ENCODE measurements at regions not wholly inside any gene's neighbourhood (a gene's known extent, or its start where the extent isn't known, plus 50 kb on each side); places are given as distances from the start of the nearest gene placed in this dataset.

- H3K4me2 ChIP-seq: no peak overlapping the region
- no peaks in the 10 kb centered on the region for H3K27me3 ChIP-seq
- H3K9me3 ChIP-seq (ENCODE audit: low read depth): no peaks in the 10 kb centered on the region
- TF ChIP-seq EZH2phosphoT487 (IDR thresholded peaks at IDR 0.05; ENCODE audit: low read depth, severe bottlenecking, unreplicated experiment): no peak
- no peak for TF ChIP-seq EZH2 (IDR thresholded peaks at IDR 0.05; ENCODE audit: borderline replicate concordance)
- TF ChIP-seq CTCF (IDR thresholded peaks at IDR 0.05; ENCODE audit: poor library complexity): no peak
- H2AFZ ChIP-seq: no peak overlapping the region
- no peaks in the 10 kb centered on the region for H3K79me2 ChIP-seq
- H3K36me3 ChIP-seq (replicated peaks; ENCODE audit: insufficient read depth, low read depth): no peaks in the 10 kb centered on the region
- no peaks in the 10 kb centered on the region for H3K4me1 ChIP-seq (ENCODE audit: insufficient read depth)
- DNase-seq (ENCODE audit: low spot score): no peak
- 79% methylated on average over 5 of the region's 5 CpGs for WGBS (ENCODE audit: low lambda C conversion rate, missing lambda C conversion rate)
- H3K4me3 ChIP-seq: no peak overlapping the region
- H4K20me1 ChIP-seq (ENCODE audit: insufficient read depth, poor library complexity, severe bottlenecking): no peaks in the 10 kb centered on the region
- H3K27ac ChIP-seq: no peak overlapping the region
- no peaks in the 10 kb centered on the region for H3K9me2 ChIP-seq (replicated peaks; ENCODE audit: insufficient read depth)
Measured at GRCh38 chr14:81784084-81784483, 250.4 kb upstream of the SEL1L start.

- DNase-seq (ENCODE audit: low spot score): no peak
- H3K36me3 ChIP-seq (replicated peaks; ENCODE audit: insufficient read depth, low read depth): no peaks in the 10 kb centered on the region
- H3K79me2 ChIP-seq: no peaks in the 10 kb centered on the region
- 78% methylated on average over 2 of the region's 2 CpGs for WGBS (ENCODE audit: low lambda C conversion rate, missing lambda C conversion rate)
- H3K4me2 ChIP-seq: no peak overlapping the region
- H3K4me1 ChIP-seq (ENCODE audit: insufficient read depth): peaks cover 2% of the 10 kb centered on the region
- no peak overlapping the region for H3K27ac ChIP-seq
- H3K27me3 ChIP-seq: no peaks in the 10 kb centered on the region
- no peak overlapping the region for H3K4me3 ChIP-seq
- H2AFZ ChIP-seq: no peak overlapping the region
- TF ChIP-seq CTCF (IDR thresholded peaks at IDR 0.05; ENCODE audit: poor library complexity): no peak
- no peak for TF ChIP-seq EZH2phosphoT487 (IDR thresholded peaks at IDR 0.05; ENCODE audit: low read depth, severe bottlenecking, unreplicated experiment)
- TF ChIP-seq EZH2 (IDR thresholded peaks at IDR 0.05; ENCODE audit: borderline replicate concordance): no peak
- no peaks in the 10 kb centered on the region for H3K9me2 ChIP-seq (replicated peaks; ENCODE audit: insufficient read depth)
- no peaks in the 10 kb centered on the region for H4K20me1 ChIP-seq (ENCODE audit: insufficient read depth, poor library complexity, severe bottlenecking)
- H3K9me3 ChIP-seq (ENCODE audit: low read depth): no peaks in the 10 kb centered on the region
Measured at GRCh38 chr14:81797315-81797714, 263.7 kb upstream of the SEL1L start.

GRCh38 chr14:81801921-81802320, 268.3 kb upstream of the SEL1L start:
- peak overlapping the region; percentile 3 for H3K27ac ChIP-seq
- H3K79me2 ChIP-seq: no peaks in the 10 kb centered on the region
- H3K27me3 ChIP-seq: no peaks in the 10 kb centered on the region
- TF ChIP-seq EZH2 (IDR thresholded peaks at IDR 0.05; ENCODE audit: borderline replicate concordance) (no peak), EZH2phosphoT487 (IDR thresholded peaks at IDR 0.05; ENCODE audit: low read depth, severe bottlenecking, unreplicated experiment) (no peak), CTCF (IDR thresholded peaks at IDR 0.05; ENCODE audit: poor library complexity) (no peak)
- H3K4me3 ChIP-seq: no peak overlapping the region
- no peak overlapping the region for H2AFZ ChIP-seq
- H3K9me3 ChIP-seq (ENCODE audit: low read depth): no peaks in the 10 kb centered on the region
- peaks cover 19% of the 10 kb centered on the region for H3K4me1 ChIP-seq (ENCODE audit: insufficient read depth)
- peak overlapping the region; percentile 59 for H3K4me2 ChIP-seq
- H3K9me2 ChIP-seq (replicated peaks; ENCODE audit: insufficient read depth): no peaks in the 10 kb centered on the region
- WGBS (ENCODE audit: low lambda C conversion rate, missing lambda C conversion rate): 71% methylated on average over 5 of the region's 5 CpGs
- no peak for DNase-seq (ENCODE audit: low spot score)
- no peaks in the 10 kb centered on the region for H4K20me1 ChIP-seq (ENCODE audit: insufficient read depth, poor library complexity, severe bottlenecking)
- no peaks in the 10 kb centered on the region for H3K36me3 ChIP-seq (replicated peaks; ENCODE audit: insufficient read depth, low read depth)

GRCh38 chr14:81802341-81802740, 268.7 kb upstream of the SEL1L start:
- Histone ChIP-seq H3K9me3 (ENCODE audit: low read depth) (no peaks in the 10 kb centered on the region), H3K4me1 (ENCODE audit: insufficient read depth) (peaks cover 19% of the 10 kb centered on the region), H4K20me1 (ENCODE audit: insufficient read depth, poor library complexity, severe bottlenecking) (no peaks in the 10 kb centered on the region), H3K27me3 (no peaks in the 10 kb centered on the region), H3K4me2 (peak overlapping the region; percentile 59), H3K36me3 (replicated peaks; ENCODE audit: insufficient read depth, low read depth) (no peaks in the 10 kb centered on the region), H2AFZ (no peak overlapping the region), H3K9me2 (replicated peaks; ENCODE audit: insufficient read depth) (no peaks in the 10 kb centered on the region), H3K4me3 (no peak overlapping the region), H3K79me2 (no peaks in the 10 kb centered on the region), H3K27ac (peak overlapping the region; percentile 3)
- TF ChIP-seq EZH2phosphoT487 (IDR thresholded peaks at IDR 0.05; ENCODE audit: low read depth, severe bottlenecking, unreplicated experiment) (no peak), CTCF (IDR thresholded peaks at IDR 0.05; ENCODE audit: poor library complexity) (no peak), EZH2 (IDR thresholded peaks at IDR 0.05; ENCODE audit: borderline replicate concordance) (no peak)
- DNase-seq (ENCODE audit: low spot score): no peak
- WGBS (ENCODE audit: low lambda C conversion rate, missing lambda C conversion rate): 56% methylated on average over 2 of the region's 2 CpGs
